ENCODE measurements at regions not wholly inside any gene's neighbourhood (a gene's known extent, or its start where the extent isn't known, plus 50 kb on each side); places are given as distances from the start of the nearest gene placed in this dataset.

- no peak for DNase-seq (ENCODE audit: low spot score)
These were observed 373.8 kb upstream of the JAG1 start for GRCh38 chr20:11047559-11047958.

- no peak for DNase-seq (ENCODE audit: low spot score)
These were observed 374.9 kb upstream of the JAG1 start for GRCh38 chr20:11048739-11049138.

GRCh38 chr20:11050350-11050749 lies 376.6 kb upstream of the JAG1 start:
- no peak for DNase-seq (ENCODE audit: low spot score)

GRCh38 chr20:11051136-11051535 lies 377.3 kb upstream of the JAG1 start:
- no peak for DNase-seq (ENCODE audit: low spot score)

GRCh38 chr20:11053310-11053709 lies 379.5 kb upstream of the JAG1 start:
- no peak for DNase-seq (ENCODE audit: low spot score)

GRCh38 chr20:11054266-11054993 lies 380.6 kb upstream of the JAG1 start:
- DNase-seq (ENCODE audit: low spot score): no peak

GRCh38 chr20:11056414-11056813 lies 382.6 kb upstream of the JAG1 start:
- no peak for DNase-seq (ENCODE audit: low spot score)

GRCh38 chr20:11057624-11058023 lies 383.8 kb upstream of the JAG1 start:
- no peak for DNase-seq (ENCODE audit: low spot score)

GRCh38 chr20:11059659-11060058 lies 385.9 kb upstream of the JAG1 start:
- no peak for DNase-seq (ENCODE audit: low spot score)

- no peak for DNase-seq (ENCODE audit: low spot score)
These were observed 386.8 kb upstream of the JAG1 start for GRCh38 chr20:11060423-11061185.

GRCh38 chr20:11063444-11063843 lies 389.6 kb upstream of the JAG1 start:
- DNase-seq (ENCODE audit: low spot score): no peak

- DNase-seq (ENCODE audit: low spot score): no peak
These were observed 391.1 kb upstream of the JAG1 start for GRCh38 chr20:11064946-11065345.

GRCh38 chr20:11067359-11067758 lies 393.6 kb upstream of the JAG1 start:
- no peak for DNase-seq (ENCODE audit: low spot score)

GRCh38 chr20:11072982-11073381 lies 399.2 kb upstream of the JAG1 start:
- DNase-seq (ENCODE audit: low spot score): no peak

- DNase-seq (ENCODE audit: low spot score): no peak
These were observed 402.8 kb upstream of the JAG1 start for GRCh38 chr20:11076434-11077105.

- no peak for DNase-seq (ENCODE audit: low spot score)
These were observed 403.4 kb upstream of the JAG1 start for GRCh38 chr20:11077226-11077625.

- no peak for DNase-seq (ENCODE audit: low spot score)
These were observed 406.2 kb upstream of the JAG1 start for GRCh38 chr20:11080010-11080409.

GRCh38 chr20:11080781-11081377 lies 407.1 kb upstream of the JAG1 start:
- no peak for DNase-seq (ENCODE audit: low spot score)

- DNase-seq (ENCODE audit: low spot score): no peak
These were observed 410.0 kb upstream of the JAG1 start for GRCh38 chr20:11083841-11084240.

GRCh38 chr20:11084508-11084907 lies 410.7 kb upstream of the JAG1 start:
- DNase-seq (ENCODE audit: low spot score): no peak

GRCh38 chr20:11086970-11087369 lies 413.2 kb upstream of the JAG1 start:
- no peak for DNase-seq (ENCODE audit: low spot score)

- no peak for DNase-seq (ENCODE audit: low spot score)
These were observed 417.0 kb upstream of the JAG1 start for GRCh38 chr20:11090751-11091150.

GRCh38 chr20:11091511-11091910 lies 417.7 kb upstream of the JAG1 start:
- no peak for DNase-seq (ENCODE audit: low spot score)

All from hepatic stellate cell (primary cell).